ENCODE measurements at regions not wholly inside any gene's neighbourhood (a gene's known extent, or its start where the extent isn't known, plus 50 kb on each side); places are given as distances from the start of the nearest gene placed in this dataset.

GRCh38 chr20:53662595-53662994 lies 69.0 kb upstream of the ZNF217 start:
- no peak overlapping the region for H2AFZ ChIP-seq (ENCODE audit: low read depth, low read length)
- no peaks in the 10 kb centered on the region for H3K9me3 ChIP-seq (ENCODE audit: control insufficient read depth, low read length)
- 96% methylated on average over 2 of the region's 3 CpGs for WGBS
- H3K79me1 ChIP-seq (replicated peaks; ENCODE audit: low read length, poor library complexity, severe bottlenecking) = no peaks in the 10 kb centered on the region
- H3K4me1 ChIP-seq (ENCODE audit: control insufficient read depth, insufficient read depth, low read depth, low read length) = peaks cover 2% of the 10 kb centered on the region
- no peak overlapping the region for H3K4me3 ChIP-seq (ENCODE audit: insufficient read depth in 1 of 2, low read depth in 1 of 2, low read length in 2 of 2)
- no peak overlapping the region for H3K18ac ChIP-seq (ENCODE audit: low read depth in 1 of 2, low read length in 2 of 2)
- no peak overlapping the region for H2AK5ac ChIP-seq (ENCODE audit: low read length, severe bottlenecking)
- no peak overlapping the region for H4K91ac ChIP-seq (ENCODE audit: low read length)
- no peak overlapping the region for H2BK15ac ChIP-seq (ENCODE audit: low read depth, poor library complexity, severe bottlenecking)
- H3K23ac ChIP-seq (ENCODE audit: low read length in 2 of 2) = no peak overlapping the region
- DNase-seq = no peak
- no peak overlapping the region for H2BK120ac ChIP-seq (ENCODE audit: low read depth, low read length)
- no peaks in the 10 kb centered on the region for H3K36me3 ChIP-seq (ENCODE audit: control insufficient read depth in 1 of 2, insufficient read depth in 2 of 2, low read depth in 1 of 2, low read length in 2 of 2)
- no peak overlapping the region for H3K9ac ChIP-seq (ENCODE audit: low read length)
- no peak overlapping the region for H3K14ac ChIP-seq (ENCODE audit: low read length in 2 of 2)
- no peak overlapping the region for H2BK5ac ChIP-seq (ENCODE audit: low read depth, low read length, poor library complexity, severe bottlenecking)
- no peak overlapping the region for H4K8ac ChIP-seq (ENCODE audit: low read length)
- H2BK12ac ChIP-seq (ENCODE audit: low read length in 2 of 2) = no peak overlapping the region
- no peak overlapping the region for H3K4me2 ChIP-seq (ENCODE audit: low read length, poor library complexity, severe bottlenecking)
- no peak overlapping the region for H3K4ac ChIP-seq (ENCODE audit: low read depth in 1 of 2, low read length in 2 of 2)
- no peaks in the 10 kb centered on the region for H3K27me3 ChIP-seq (ENCODE audit: control insufficient read depth in 1 of 2, insufficient read depth in 1 of 2, low read length in 2 of 2)
- H3K27ac ChIP-seq (ENCODE audit: low read length, poor library complexity, severe bottlenecking) = no peak overlapping the region

DNA sequence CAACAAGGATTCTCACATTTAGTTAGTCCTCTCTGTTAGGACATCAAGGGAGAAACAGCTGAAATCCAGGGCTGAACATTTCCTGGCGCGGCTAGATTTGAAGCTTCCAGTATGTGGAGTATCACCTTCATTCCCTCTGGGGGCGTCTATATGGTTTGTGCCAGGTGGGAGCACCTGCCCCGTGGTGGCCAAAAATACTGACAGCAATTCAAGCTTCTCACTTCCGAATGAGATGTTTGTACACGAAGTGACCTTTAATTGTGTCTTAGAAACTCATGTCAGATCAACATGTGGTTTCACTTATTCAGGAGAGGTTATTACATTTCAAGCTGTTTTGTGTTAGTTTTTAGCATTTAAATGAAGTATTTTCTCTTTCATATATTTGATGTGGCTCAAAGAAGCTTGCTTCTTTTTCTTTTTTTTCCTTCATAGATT lies 67.3 kb upstream of the ZNF217 start:
- Histone ChIP-seq H3K27ac (ENCODE audit: low read length, poor library complexity, severe bottlenecking) (no peak overlapping the region), H3K18ac (ENCODE audit: low read depth in 1 of 2, low read length in 2 of 2) (peak overlapping the region in 1 of 2 experiments; percentile 59), H3K14ac (ENCODE audit: low read length in 2 of 2) (no peak overlapping the region), H3K9me3 (ENCODE audit: control insufficient read depth, low read length) (no peaks in the 10 kb centered on the region), H3K4me2 (ENCODE audit: low read length, poor library complexity, severe bottlenecking) (no peak overlapping the region), H2BK12ac (ENCODE audit: low read length in 2 of 2) (no peak overlapping the region), H3K9ac (ENCODE audit: low read length) (peak overlapping the region; percentile 81), H2AFZ (ENCODE audit: low read depth, low read length) (no peak overlapping the region), H3K23ac (ENCODE audit: low read length in 2 of 2) (no peak overlapping the region), H3K79me1 (replicated peaks; ENCODE audit: low read length, poor library complexity, severe bottlenecking) (no peaks in the 10 kb centered on the region), H2BK5ac (ENCODE audit: low read depth, low read length, poor library complexity, severe bottlenecking) (no peak overlapping the region), H4K8ac (ENCODE audit: low read length) (no peak overlapping the region), H3K4me1 (ENCODE audit: control insufficient read depth, insufficient read depth, low read depth, low read length) (peaks cover 2% of the 10 kb centered on the region), H2BK120ac (ENCODE audit: low read depth, low read length) (no peak overlapping the region), H3K36me3 (ENCODE audit: control insufficient read depth in 1 of 2, insufficient read depth in 2 of 2, low read depth in 1 of 2, low read length in 2 of 2) (no peaks in the 10 kb centered on the region), H2AK5ac (ENCODE audit: low read length, severe bottlenecking) (no peak overlapping the region), H3K4ac (ENCODE audit: low read depth in 1 of 2, low read length in 2 of 2) (no peak overlapping the region), H3K27me3 (ENCODE audit: control insufficient read depth in 1 of 2, insufficient read depth in 1 of 2, low read length in 2 of 2) (no peaks in the 10 kb centered on the region), H4K91ac (ENCODE audit: low read length) (no peak overlapping the region), H3K4me3 (ENCODE audit: insufficient read depth in 1 of 2, low read depth in 1 of 2, low read length in 2 of 2) (peak overlapping the region in 1 of 2 experiments; percentile 58), H2BK15ac (ENCODE audit: low read depth, poor library complexity, severe bottlenecking) (no peak overlapping the region)
- 70% methylated on average over 6 of the region's 6 CpGs for WGBS
- DNase-seq = no peak

DNA sequence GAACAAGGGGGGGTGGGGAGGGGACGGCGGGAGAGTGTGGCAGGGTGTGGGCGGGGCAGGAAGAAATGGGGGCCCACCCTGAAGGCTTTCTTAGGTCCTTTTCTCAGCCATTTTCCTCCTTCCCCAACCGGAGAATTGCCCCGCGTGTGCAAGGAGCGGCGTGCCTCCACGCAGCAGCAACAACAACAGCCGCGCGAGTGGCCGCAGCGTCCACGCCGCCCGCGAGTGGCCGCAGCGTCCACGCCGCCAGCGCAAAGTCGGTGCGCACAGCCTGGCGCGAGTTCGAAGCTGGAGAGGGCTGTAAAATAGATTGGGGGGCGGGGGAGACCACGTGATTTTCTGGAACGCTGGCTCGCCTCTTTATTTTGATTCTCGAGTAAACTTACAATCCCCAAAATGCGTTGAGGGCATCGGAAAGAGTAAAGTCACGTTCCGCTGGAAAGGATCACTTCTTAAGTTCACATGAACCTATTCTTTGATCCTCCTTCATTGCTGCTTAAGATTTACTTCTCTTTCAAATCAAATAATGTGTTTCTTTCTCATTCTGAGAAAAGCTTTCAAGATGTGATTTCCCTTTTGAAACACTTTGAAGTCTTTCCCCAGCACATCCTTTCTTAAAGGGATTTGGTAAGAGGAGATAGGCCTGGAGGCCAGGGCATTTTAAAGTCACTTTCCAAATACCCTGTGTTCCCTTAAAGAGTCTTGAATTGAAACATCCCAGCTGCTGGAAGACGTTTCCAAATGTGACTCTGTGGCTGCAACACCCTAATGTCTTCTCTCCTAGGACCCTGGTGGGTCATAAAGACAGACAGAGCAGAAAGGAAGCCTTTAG lies 66.7 kb upstream of the ZNF217 start:
- Histone ChIP-seq H2BK12ac (ENCODE audit: low read length in 2 of 2) (peak overlapping the region; percentile 63 to 98), H3K18ac (ENCODE audit: low read depth in 1 of 2, low read length in 2 of 2) (peak overlapping the region; percentile 85 to 91), H3K14ac (ENCODE audit: low read length in 2 of 2) (peak overlapping the region in 1 of 2 experiments; percentile 97), H4K91ac (ENCODE audit: low read length) (peak overlapping the region; percentile 89), H3K27ac (ENCODE audit: low read length, poor library complexity, severe bottlenecking) (no peak overlapping the region), H3K27me3 (ENCODE audit: control insufficient read depth in 1 of 2, insufficient read depth in 1 of 2, low read length in 2 of 2) (no peaks in the 10 kb centered on the region), H3K9me3 (ENCODE audit: control insufficient read depth, low read length) (no peaks in the 10 kb centered on the region), H2BK15ac (ENCODE audit: low read depth, poor library complexity, severe bottlenecking) (peak overlapping the region; percentile 48), H3K9ac (ENCODE audit: low read length) (peak overlapping the region; percentile 81), H3K4me2 (ENCODE audit: low read length, poor library complexity, severe bottlenecking) (peak overlapping the region; percentile 30), H3K23ac (ENCODE audit: low read length in 2 of 2) (peak overlapping the region in 1 of 2 experiments; percentile 72), H2BK120ac (ENCODE audit: low read depth, low read length) (no peak overlapping the region), H3K4me3 (ENCODE audit: insufficient read depth in 1 of 2, low read depth in 1 of 2, low read length in 2 of 2) (peak overlapping the region; percentile 44 to 58), H3K36me3 (ENCODE audit: control insufficient read depth in 1 of 2, insufficient read depth in 2 of 2, low read depth in 1 of 2, low read length in 2 of 2) (no peaks in the 10 kb centered on the region), H4K8ac (ENCODE audit: low read length) (peak overlapping the region; percentile 89), H2AK5ac (ENCODE audit: low read length, severe bottlenecking) (no peak overlapping the region), H2BK5ac (ENCODE audit: low read depth, low read length, poor library complexity, severe bottlenecking) (no peak overlapping the region), H3K79me1 (replicated peaks; ENCODE audit: low read length, poor library complexity, severe bottlenecking) (no peaks in the 10 kb centered on the region), H2AFZ (ENCODE audit: low read depth, low read length) (peak overlapping the region; percentile 88), H3K4ac (ENCODE audit: low read depth in 1 of 2, low read length in 2 of 2) (peak overlapping the region in 1 of 2 experiments; percentile 78), H3K4me1 (ENCODE audit: control insufficient read depth, insufficient read depth, low read depth, low read length) (peaks cover 2% of the 10 kb centered on the region)
- peak; percentile 24 for DNase-seq
- WGBS = 77% methylated on average over 33 of the region's 38 CpGs

GRCh38 chr20:53658973-53659372 lies 65.3 kb upstream of the ZNF217 start:
- Histone ChIP-seq H2BK5ac (ENCODE audit: low read depth, low read length, poor library complexity, severe bottlenecking) (no peak overlapping the region), H3K18ac (ENCODE audit: low read depth in 1 of 2, low read length in 2 of 2) (no peak overlapping the region), H3K27ac (ENCODE audit: low read length, poor library complexity, severe bottlenecking) (no peak overlapping the region), H3K79me1 (replicated peaks; ENCODE audit: low read length, poor library complexity, severe bottlenecking) (no peaks in the 10 kb centered on the region), H3K4ac (ENCODE audit: low read depth in 1 of 2, low read length in 2 of 2) (no peak overlapping the region), H3K4me1 (ENCODE audit: control insufficient read depth, insufficient read depth, low read depth, low read length) (peaks cover 2% of the 10 kb centered on the region), H2AK5ac (ENCODE audit: low read length, severe bottlenecking) (no peak overlapping the region), H2BK120ac (ENCODE audit: low read depth, low read length) (no peak overlapping the region), H3K27me3 (ENCODE audit: control insufficient read depth in 1 of 2, insufficient read depth in 1 of 2, low read length in 2 of 2) (no peaks in the 10 kb centered on the region), H3K23ac (ENCODE audit: low read length in 2 of 2) (no peak overlapping the region), H4K8ac (ENCODE audit: low read length) (no peak overlapping the region), H4K91ac (ENCODE audit: low read length) (no peak overlapping the region), H3K4me3 (ENCODE audit: insufficient read depth in 1 of 2, low read depth in 1 of 2, low read length in 2 of 2) (no peak overlapping the region), H2BK12ac (ENCODE audit: low read length in 2 of 2) (no peak overlapping the region), H3K9ac (ENCODE audit: low read length) (no peak overlapping the region), H2AFZ (ENCODE audit: low read depth, low read length) (no peak overlapping the region), H3K4me2 (ENCODE audit: low read length, poor library complexity, severe bottlenecking) (no peak overlapping the region), H3K9me3 (ENCODE audit: control insufficient read depth, low read length) (no peaks in the 10 kb centered on the region), H3K14ac (ENCODE audit: low read length in 2 of 2) (no peak overlapping the region), H2BK15ac (ENCODE audit: low read depth, poor library complexity, severe bottlenecking) (no peak overlapping the region), H3K36me3 (ENCODE audit: control insufficient read depth in 1 of 2, insufficient read depth in 2 of 2, low read depth in 1 of 2, low read length in 2 of 2) (no peaks in the 10 kb centered on the region)
- DNase-seq = no peak
- 98% methylated on average over 7 of the region's 11 CpGs for WGBS
